Upper lobe of right lung (tissue), 1 donor: ENCODE measurements at regions not wholly inside any gene's neighbourhood (a gene's known extent, or its start where the extent isn't known, plus 50 kb on each side); places are given as distances from the start of the nearest gene placed in this dataset.

Source experiments
- ATAC-seq: fragments of 200-7000 bp; cut with Tn5 transposase; one replicate; pipeline ENCODE4 v1.9.1; 2020; ENCODE audit warnings: mild to moderate bottlenecking, moderate library complexity
- DNase-seq: peaks from one replicate; pipeline ENCODE4 v3.0.0-alpha.2; 2020
- H3K27ac ChIP-seq: fragments of 200-600 bp; one replicate; pipeline ENCODE4 v1.8.0; 2022
- H3K27me3 ChIP-seq: fragments of 200-600 bp; one replicate; pipeline ENCODE4 v1.8.0; 2022; ENCODE audit warnings: mild to moderate bottlenecking
- H3K36me3 ChIP-seq: fragments of 200-600 bp; one replicate; pipeline ENCODE4 v1.8.0; 2022
- H3K4me1 ChIP-seq: fragments of 200-600 bp; one replicate; pipeline ENCODE4 v1.8.0; 2022
- H3K4me3 ChIP-seq: fragments of 200-600 bp; one replicate; pipeline ENCODE4 v1.8.0; 2022; ENCODE audit warnings: mild to moderate bottlenecking
- H3K9me3 ChIP-seq: fragments of 200-600 bp; one replicate; pipeline ENCODE4 v1.8.0; 2022
- intact Hi-C: fragments of 100-400 bp; cut with DNase I; formaldehyde crosslinking; loops from one replicate; pipeline ENCODE4 v1.11.0; 2022
- TF ChIP-seq, protein P1 (sequence below): fragments of 200-600 bp; IDR thresholded peaks from one replicate; pipeline ENCODE4 v1.8.0; 2022; ENCODE audit warnings: antibody characterized with exemption
- donor health status: DM: no; HTN: yes; CAD: no; lungs with severe emphysema.

DNA sequence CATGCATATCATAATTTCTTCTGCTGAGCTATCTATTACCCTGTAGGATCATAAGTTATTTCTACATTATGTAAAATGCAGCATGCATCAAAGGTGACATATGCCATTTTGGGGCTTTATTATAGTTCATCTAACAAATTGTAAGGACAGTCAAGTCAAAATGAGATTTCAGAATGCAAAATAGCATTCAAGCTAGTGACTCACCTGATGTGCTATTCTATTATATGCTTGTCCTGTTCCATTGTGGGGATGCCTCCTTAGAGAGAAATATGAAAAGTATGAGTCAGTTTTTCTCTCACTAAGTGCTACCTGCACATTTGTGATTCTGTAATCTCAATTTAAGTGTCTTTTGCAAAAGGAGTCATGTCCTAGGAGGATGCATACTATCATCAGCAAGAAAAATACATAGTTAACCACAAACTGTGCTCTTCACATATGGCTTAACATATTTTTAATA is 647.0 kb upstream of the PCDH10 start:
- Histone ChIP-seq H3K4me1 (no peaks in the 10 kb centered on the region), H3K9me3 (no peaks in the 10 kb centered on the region), H3K36me3 (no peaks in the 10 kb centered on the region), H3K27ac (no peak overlapping the region), H3K27me3 (no peaks in the 10 kb centered on the region), H3K4me3 (no peak overlapping the region)
- no peak for ATAC-seq
- TF ChIP-seq, protein P1, sequence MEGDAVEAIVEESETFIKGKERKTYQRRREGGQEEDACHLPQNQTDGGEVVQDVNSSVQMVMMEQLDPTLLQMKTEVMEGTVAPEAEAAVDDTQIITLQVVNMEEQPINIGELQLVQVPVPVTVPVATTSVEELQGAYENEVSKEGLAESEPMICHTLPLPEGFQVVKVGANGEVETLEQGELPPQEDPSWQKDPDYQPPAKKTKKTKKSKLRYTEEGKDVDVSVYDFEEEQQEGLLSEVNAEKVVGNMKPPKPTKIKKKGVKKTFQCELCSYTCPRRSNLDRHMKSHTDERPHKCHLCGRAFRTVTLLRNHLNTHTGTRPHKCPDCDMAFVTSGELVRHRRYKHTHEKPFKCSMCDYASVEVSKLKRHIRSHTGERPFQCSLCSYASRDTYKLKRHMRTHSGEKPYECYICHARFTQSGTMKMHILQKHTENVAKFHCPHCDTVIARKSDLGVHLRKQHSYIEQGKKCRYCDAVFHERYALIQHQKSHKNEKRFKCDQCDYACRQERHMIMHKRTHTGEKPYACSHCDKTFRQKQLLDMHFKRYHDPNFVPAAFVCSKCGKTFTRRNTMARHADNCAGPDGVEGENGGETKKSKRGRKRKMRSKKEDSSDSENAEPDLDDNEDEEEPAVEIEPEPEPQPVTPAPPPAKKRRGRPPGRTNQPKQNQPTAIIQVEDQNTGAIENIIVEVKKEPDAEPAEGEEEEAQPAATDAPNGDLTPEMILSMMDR: no peak
- DNase-seq: no peak
- intact Hi-C loops: no loop called here

DNA sequence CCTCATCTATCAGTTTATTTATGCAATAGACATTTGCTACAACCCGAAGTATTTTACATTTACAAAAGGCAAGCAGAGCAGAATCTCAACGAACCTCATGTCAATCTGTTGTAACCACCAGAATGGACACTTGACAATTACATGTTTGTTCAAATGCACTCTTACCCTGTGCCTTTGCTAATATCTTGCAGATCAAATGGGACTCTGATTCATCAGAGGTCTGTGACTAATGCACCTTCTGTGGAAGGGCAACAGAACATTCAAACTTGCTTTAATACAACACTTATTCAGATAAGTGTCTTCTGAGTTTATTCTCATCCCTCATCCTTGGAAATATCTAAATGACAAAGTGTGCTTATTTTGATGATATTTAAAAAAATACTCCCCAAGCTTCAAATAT is 644.7 kb upstream of the PCDH10 start:
- intact Hi-C loops: no loop called here
- H3K27ac ChIP-seq: no peak overlapping the region
- H3K27me3 ChIP-seq: no peaks in the 10 kb centered on the region
- TF ChIP-seq, protein P1: no peak
- no peaks in the 10 kb centered on the region for H3K36me3 ChIP-seq
- ATAC-seq (no peak), DNase-seq (no peak)
- no peaks in the 10 kb centered on the region for H3K4me1 ChIP-seq
- H3K9me3 ChIP-seq: no peaks in the 10 kb centered on the region
- H3K4me3 ChIP-seq: no peak overlapping the region

DNA sequence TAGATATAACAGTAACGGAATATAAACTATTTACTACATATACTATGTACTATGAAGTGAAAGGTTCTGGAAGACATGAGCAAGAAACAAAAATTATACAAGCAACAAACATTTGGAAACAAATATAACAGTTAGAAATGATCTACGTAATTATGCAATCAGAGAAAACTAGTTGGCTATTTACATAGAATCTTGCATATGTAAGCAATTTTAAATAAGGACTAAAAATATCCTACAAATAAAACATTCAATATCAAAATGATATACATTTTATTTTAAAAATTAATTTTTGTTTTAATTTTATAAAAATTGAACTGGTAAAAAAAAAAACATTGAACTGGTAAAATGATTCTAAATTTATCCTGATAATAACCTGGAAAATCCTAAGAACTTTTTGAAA is 642.5 kb upstream of the PCDH10 start:
- H3K9me3 ChIP-seq: no peaks in the 10 kb centered on the region

DNA sequence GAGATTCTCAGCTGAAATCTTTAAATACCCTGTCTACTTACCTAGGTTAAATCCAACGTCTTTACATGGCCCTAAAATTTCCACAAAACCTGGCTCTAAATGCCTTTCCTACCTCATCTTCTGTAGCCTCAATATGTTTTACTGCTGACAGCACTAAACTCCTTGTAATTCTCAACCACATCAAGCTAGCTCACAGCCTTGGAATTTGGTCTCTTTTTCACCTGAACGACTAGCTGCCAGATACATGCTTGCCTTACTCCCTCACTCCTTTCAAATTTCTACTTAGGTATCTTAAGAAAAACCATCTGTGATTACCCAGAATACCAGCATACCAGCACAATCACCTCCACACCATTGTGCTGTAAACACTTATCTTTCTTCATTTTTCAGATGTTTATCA is 635.6 kb upstream of the PCDH10 start:
- ATAC-seq (no peak), DNase-seq (no peak)
- no peaks in the 10 kb centered on the region for H3K9me3 ChIP-seq
- H3K4me1 ChIP-seq: no peaks in the 10 kb centered on the region
- TF ChIP-seq, protein P1: no peak
- H3K27ac ChIP-seq: no peak overlapping the region
- H3K4me3 ChIP-seq: no peak overlapping the region
- no peaks in the 10 kb centered on the region for H3K36me3 ChIP-seq
- intact Hi-C loops: no loop called here
- H3K27me3 ChIP-seq: no peaks in the 10 kb centered on the region

More for the DNA sequence above, 642.5 kb upstream of the PCDH10 start:
- intact Hi-C loops: no loop called here
- no peak for ATAC-seq
- Histone ChIP-seq H3K4me3 (no peak overlapping the region), H3K4me1 (no peaks in the 10 kb centered on the region), H3K27me3 (no peaks in the 10 kb centered on the region), H3K36me3 (no peaks in the 10 kb centered on the region), H3K27ac (no peak overlapping the region)
- no peak for DNase-seq
- TF ChIP-seq, protein P1: no peak

DNA sequence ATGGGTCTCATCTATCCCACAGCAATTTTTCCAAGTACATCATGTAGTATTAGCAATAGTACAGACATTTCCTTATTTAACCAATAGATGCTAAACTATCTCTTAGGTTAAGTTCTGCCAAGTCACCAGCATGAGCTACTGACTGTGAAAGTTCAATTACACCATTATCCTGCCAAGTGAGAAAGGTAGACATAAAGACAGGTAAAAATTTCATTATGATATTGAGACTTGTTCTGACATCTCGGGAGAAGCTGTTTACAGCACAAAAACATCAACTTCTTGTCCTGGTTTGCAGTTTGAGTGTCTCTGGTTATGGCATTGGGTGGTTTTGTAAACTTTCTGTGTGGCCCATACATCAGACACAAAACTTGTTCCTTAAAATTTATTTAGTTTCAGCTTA is 622.4 kb upstream of the PCDH10 start:
- intact Hi-C loops: no loop called here
- no peaks in the 10 kb centered on the region for H3K36me3 ChIP-seq
- TF ChIP-seq, protein P1: no peak
- H3K4me1 ChIP-seq: no peaks in the 10 kb centered on the region
- DNase-seq: no peak
- H3K27me3 ChIP-seq: no peaks in the 10 kb centered on the region
- ATAC-seq: no peak
- H3K9me3 ChIP-seq: no peaks in the 10 kb centered on the region
- H3K4me3 ChIP-seq: no peak overlapping the region
- H3K27ac ChIP-seq: no peak overlapping the region

DNA sequence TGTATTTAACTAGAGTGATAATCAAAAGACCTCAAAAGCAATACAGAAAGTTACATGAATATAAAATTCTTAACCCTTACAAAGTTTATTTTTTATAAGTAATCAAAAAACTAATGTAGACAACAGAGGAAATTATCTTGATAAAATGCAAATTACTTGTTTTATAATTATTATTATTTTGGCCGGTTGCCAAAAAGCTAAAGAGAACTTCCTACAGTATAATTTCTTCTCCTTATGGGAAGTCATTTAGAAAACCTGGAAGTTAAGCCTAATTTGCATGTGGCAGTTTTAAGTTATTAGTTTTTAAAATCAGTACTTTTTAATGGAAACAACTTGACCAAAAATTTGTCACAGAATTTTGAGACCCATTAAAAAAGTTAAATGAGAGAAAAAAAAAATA is 621.3 kb upstream of the PCDH10 start:
- no peaks in the 10 kb centered on the region for H3K36me3 ChIP-seq
- H3K4me1 ChIP-seq: no peaks in the 10 kb centered on the region
- DNase-seq: no peak
- no peak for ATAC-seq
- no peaks in the 10 kb centered on the region for H3K27me3 ChIP-seq
- no peak overlapping the region for H3K27ac ChIP-seq
- H3K4me3 ChIP-seq: no peak overlapping the region
- intact Hi-C loops: no loop called here
- no peaks in the 10 kb centered on the region for H3K9me3 ChIP-seq
- TF ChIP-seq, protein P1: no peak
